ENCODE measurements at regions not wholly inside any gene's neighbourhood (a gene's known extent, or its start where the extent isn't known, plus 50 kb on each side); places are given as distances from the start of the nearest gene placed in this dataset.

- Histone ChIP-seq H3K27me3 (ENCODE audit: insufficient read depth, poor library complexity, severe bottlenecking) (no peaks in the 10 kb centered on the region), H3K4me3 (replicated peaks; ENCODE audit: insufficient read depth, low read length) (no peak overlapping the region), H3K27ac (replicated peaks) (no peak overlapping the region)
- no peak for DNase-seq (ENCODE audit: low read depth in 1 of 2, low spot score in 1 of 2)
- TF ChIP-seq SPI1 (IDR thresholded peaks at IDR 0.05; ENCODE audit: borderline replicate concordance, low read depth) (no peak), REST (IDR thresholded peaks at IDR 0.05; ENCODE audit: insufficient replicate concordance, low read depth) (no peak), POLR2AphosphoS5 (IDR thresholded peaks at IDR 0.05; ENCODE audit: low read depth) (no peak), GABPA (IDR thresholded peaks at IDR 0.05; ENCODE audit: low read depth) (no peak), CTCF (IDR thresholded peaks at IDR 0.05; ENCODE audit: insufficient read depth, low read length) (no peak)
Observed at GRCh38 chr20:60327971-60328660, 369.9 kb downstream of the CDH26 start.

DNA sequence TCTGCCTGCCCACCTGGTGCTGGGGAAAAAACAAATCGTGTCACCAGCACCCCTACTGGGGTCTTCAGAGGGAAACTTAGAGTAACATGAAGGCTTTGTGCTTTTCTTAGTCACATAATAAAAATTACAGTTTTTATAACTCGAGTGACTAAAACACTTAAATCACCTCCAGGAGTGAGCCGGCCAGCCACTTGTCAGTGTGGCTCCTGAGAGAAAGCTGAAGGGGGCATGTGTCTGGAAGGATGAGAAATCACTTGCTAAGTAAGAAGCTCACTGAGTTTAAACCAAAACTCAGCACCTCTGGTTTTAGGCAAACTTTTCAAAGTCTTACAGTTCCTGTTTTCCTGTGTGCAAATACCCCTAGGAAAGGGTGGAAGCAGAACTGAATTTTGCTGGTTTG is 372.2 kb downstream of the CDH26 start:
- no peak overlapping the region for H3K27ac ChIP-seq (replicated peaks)
- no peak overlapping the region for H3K4me3 ChIP-seq (replicated peaks; ENCODE audit: insufficient read depth, low read length)
- DNase-seq (ENCODE audit: low read depth in 1 of 2, low spot score in 1 of 2): no peak
- no peaks in the 10 kb centered on the region for H3K27me3 ChIP-seq (ENCODE audit: insufficient read depth, poor library complexity, severe bottlenecking)
- TF ChIP-seq POLR2AphosphoS5 (IDR thresholded peaks at IDR 0.05; ENCODE audit: low read depth): no peak
- peak; percentile 61; the same call in 1 of the 2 replicates for TF ChIP-seq SPI1 (IDR thresholded peaks at IDR 0.05; ENCODE audit: borderline replicate concordance, low read depth)

- no peaks in the 10 kb centered on the region for H3K27me3 ChIP-seq (ENCODE audit: insufficient read depth, poor library complexity, severe bottlenecking)
Observed at GRCh38 chr20:60331688-60332300, 373.6 kb downstream of the CDH26 start.

More at GRCh38 chr20:60331688-60332300, 373.6 kb downstream of the CDH26 start:
- H3K4me3 ChIP-seq (replicated peaks; ENCODE audit: insufficient read depth, low read length): no peak overlapping the region
- H3K27ac ChIP-seq (replicated peaks): no peak overlapping the region
- TF ChIP-seq CTCF (IDR thresholded peaks at IDR 0.05; ENCODE audit: insufficient read depth, low read length) (no peak), GABPA (IDR thresholded peaks at IDR 0.05; ENCODE audit: low read depth) (no peak), SPI1 (IDR thresholded peaks at IDR 0.05; ENCODE audit: borderline replicate concordance, low read depth) (no peak), POLR2AphosphoS5 (IDR thresholded peaks at IDR 0.05; ENCODE audit: low read depth) (no peak), REST (IDR thresholded peaks at IDR 0.05; ENCODE audit: insufficient replicate concordance, low read depth) (no peak)
- DNase-seq (ENCODE audit: low read depth in 1 of 2, low spot score in 1 of 2): no peak

Measured in HL-60 (cell line).